ENCODE measurements at regions not wholly inside any gene's neighbourhood (a gene's known extent, or its start where the extent isn't known, plus 50 kb on each side); places are given as distances from the start of the nearest gene placed in this dataset.

- no peak for TF ChIP-seq POLR2AphosphoS5 (IDR thresholded peaks at IDR 0.05; ENCODE audit: low read depth, low read length)
- TF ChIP-seq CHD2 (IDR thresholded peaks at IDR 0.05; ENCODE audit: low read length): no peak
- no peak for TF ChIP-seq CTCF (IDR thresholded peaks at IDR 0.05; ENCODE audit: control extremely low read depth in 1 of 3, insufficient read depth in 1 of 3, low read depth in 1 of 3, low read length in 3 of 3)
- no peak for TF ChIP-seq POLR2A (IDR thresholded peaks at IDR 0.05; ENCODE audit: control extremely low read depth in 1 of 2, low read depth in 2 of 2, low read length in 2 of 2)
- TF ChIP-seq YY1 (IDR thresholded peaks at IDR 0.05; ENCODE audit: low read depth, low read length): no peak
- no peak for TF ChIP-seq EZH2 (IDR thresholded peaks at IDR 0.05; ENCODE audit: low read depth, low read length, severe bottlenecking)
- no peak for TF ChIP-seq ZNF274 (IDR thresholded peaks at IDR 0.05; ENCODE audit: borderline replicate concordance, extremely low read depth, low read length)
- TF ChIP-seq SIN3A (conservative IDR thresholded peaks at IDR 0.05 in 1 of 2, IDR thresholded peaks at IDR 0.05 in 1 of 2; ENCODE audit: low read depth in 1 of 2, low read length in 2 of 2): no peak
- TF ChIP-seq USF2 (IDR thresholded peaks at IDR 0.05; ENCODE audit: low read length): no peak
- no peak for TF ChIP-seq JUN (IDR thresholded peaks at IDR 0.05; ENCODE audit: low read depth, low read length)
- peak; percentile 8; the same call in 1 of the 2 replicates for TF ChIP-seq CEBPB (IDR thresholded peaks at IDR 0.05; ENCODE audit: low read depth, low read length)
- no peak for TF ChIP-seq CREB1 (IDR thresholded peaks at IDR 0.05)
- no peak for TF ChIP-seq BRCA1 (IDR thresholded peaks at IDR 0.05; ENCODE audit: low read depth, low read length)
- TF ChIP-seq MAFK (IDR thresholded peaks at IDR 0.05; ENCODE audit: low read depth, low read length): no peak
These were observed 464.3 kb downstream of the NBAS start for GRCh38 chr2:15096873-15097272.
